ENCODE measurements at regions not wholly inside any gene's neighbourhood (a gene's known extent, or its start where the extent isn't known, plus 50 kb on each side); places are given as distances from the start of the nearest gene placed in this dataset.

DNA sequence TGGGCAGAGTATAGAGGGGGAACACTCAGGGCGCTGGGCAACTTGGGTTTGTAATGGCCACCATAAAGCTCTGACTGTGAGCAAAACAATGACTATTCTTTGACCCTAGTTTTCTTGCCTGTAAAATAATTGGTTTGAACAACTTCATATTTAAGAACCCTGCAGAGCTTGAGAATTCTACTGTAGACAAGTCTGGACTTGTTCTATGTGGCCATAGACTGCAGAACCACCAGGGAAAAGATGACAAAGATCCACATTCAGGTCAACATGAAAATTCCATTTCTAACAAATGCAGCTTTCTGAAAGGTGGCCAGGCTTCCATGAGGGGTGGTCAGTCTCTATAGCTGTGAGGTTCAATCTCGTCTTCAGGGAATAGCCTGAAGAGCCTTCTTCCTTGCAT lies 239.4 kb upstream of the LRRN1 start:
- DNase-seq = no peak

DNA sequence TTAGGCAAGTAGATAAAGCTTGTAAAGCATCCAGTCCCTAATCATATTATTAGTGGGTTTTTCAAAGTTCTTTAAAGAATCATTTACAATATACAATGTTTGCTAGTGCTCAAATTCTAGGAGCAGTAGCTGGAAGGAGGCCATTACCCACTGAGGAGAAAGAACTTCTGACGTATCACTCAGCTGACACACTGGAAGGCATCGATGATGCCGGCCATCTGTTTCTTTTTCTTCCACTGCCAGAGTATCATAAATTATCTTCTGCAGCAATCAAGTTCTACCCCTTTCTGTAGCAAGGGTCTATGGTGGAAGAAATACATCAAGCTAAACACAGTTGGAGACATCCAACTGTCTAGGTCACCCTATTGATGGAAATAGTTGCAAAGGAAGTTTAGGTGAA lies 243.2 kb upstream of the LRRN1 start:
- no peak for DNase-seq

DNA sequence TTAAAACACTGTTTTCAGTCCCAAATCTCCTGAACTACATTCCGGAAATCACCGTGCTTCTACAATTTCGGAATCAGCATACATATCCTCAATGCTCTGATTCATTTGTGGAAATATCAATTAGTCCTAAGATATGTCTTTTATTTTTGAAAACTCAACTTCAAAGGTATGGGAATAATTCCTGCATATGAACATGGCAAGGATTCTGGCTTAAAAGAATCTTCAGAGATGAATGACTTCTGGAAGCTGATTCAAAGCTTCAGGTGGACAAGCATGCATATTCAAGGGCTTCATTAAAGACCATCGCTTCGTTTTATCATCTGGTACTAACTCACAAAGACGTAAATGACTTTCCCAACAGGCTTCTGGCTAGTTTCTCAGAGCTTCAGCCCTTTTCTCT lies 246.0 kb upstream of the LRRN1 start:
- no peak for DNase-seq

GRCh38 chr3:3552761-3553160 lies 246.5 kb upstream of the LRRN1 start:
- DNase-seq = no peak

DNA sequence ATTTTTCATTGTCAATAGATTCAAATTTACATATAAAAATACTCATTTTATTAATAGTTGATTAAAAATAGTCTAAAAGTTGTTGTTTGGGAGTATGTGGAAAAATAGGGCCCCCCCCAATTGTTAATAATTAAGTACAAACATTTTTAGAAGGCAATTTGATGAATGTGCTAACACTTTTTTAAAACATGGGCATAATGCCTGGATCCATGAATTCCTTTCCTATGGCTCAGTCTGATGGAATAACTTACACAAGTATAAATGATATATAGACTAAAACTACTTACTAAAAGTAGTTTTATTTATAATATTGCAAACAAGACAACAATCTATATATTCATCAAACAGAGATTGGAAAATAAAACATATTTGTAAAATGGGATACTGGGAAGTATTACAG lies 247.2 kb upstream of the LRRN1 start:
- no peak for DNase-seq

GRCh38 chr3:3545360-3545759 lies 253.9 kb upstream of the LRRN1 start:
- DNase-seq = no peak

DNA sequence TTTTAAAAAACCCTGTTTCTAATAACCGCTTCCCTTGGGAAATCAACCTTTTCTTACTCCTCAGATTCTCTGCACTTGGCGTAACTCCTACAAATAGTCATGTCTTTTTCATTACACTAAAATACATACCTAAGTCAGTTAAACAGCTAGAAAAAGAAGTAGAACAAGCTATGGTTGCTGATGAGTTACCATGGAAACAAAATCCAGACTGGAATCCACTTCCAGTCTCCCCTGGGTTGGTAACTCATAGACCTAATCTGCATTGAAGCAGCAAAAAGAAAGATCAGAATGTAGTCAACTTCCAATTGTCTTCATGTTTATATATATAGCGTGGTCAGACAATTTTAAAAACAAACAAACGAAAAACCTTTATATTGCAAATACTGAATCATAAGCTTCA lies 260.8 kb upstream of the LRRN1 start:
- DNase-seq = no peak

- no peak for DNase-seq
Observed at GRCh38 chr3:3532508-3532907, 266.7 kb upstream of the LRRN1 start.

DNA sequence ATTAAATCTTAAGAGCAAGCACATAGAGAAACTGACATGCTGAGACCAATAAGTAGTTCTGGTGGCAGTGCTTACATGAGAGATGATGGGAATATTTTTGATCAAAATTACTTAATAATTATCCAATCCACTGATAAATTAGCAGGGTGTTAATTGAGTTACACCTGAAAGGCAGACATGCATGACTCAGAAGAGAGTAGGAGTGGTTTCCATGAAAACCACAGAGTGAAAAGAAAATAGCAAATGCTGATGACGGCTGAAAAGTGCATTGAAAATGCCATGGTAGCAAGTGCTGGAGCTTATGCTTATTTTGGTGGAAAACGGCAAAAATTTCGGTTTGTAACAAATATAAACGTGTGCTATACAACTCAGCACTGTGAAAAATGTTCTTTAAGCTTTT lies 267.8 kb upstream of the LRRN1 start:
- no peak for DNase-seq

GRCh38 chr3:3519266-3519665 lies 280.0 kb upstream of the LRRN1 start:
- DNase-seq = no peak

DNA sequence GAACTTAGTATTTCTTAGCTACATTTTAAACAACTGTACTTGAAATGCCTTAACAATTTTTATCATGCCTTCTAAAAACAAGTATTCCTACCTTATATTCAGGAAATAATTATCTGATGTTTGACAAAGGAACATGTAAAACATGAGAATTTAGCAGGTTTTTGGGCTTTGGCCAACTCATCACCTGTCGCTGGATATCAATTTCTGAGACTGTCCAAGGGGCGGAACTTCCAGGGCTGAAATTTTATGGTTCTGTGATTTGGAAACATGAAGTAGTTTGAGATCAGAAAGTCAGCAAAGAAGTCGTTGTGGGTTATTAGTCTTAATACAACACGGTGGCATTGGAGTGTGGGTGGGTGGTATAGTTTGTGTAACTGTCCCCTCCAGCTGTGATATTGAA lies 282.2 kb upstream of the LRRN1 start:
- DNase-seq = no peak

DNA sequence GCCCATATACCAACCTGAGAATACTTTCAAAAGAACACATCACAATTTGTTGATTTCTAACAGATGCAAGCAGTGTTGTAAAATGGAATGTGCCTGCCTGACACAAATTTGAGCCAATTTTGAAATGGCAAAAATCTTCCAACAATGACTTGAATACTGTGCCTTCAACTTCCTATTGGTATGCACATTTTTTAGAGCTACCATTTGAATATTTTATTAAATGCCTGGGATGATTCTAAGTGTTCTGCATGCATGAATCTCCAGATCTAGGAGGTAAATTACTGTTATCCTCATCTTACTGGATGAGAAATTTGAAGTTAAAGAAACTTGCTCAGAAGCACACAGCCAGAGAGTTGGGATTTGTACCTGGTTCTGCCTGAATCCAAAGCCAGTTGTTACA lies 282.8 kb upstream of the LRRN1 start:
- no peak for DNase-seq

- DNase-seq = no peak
Observed at GRCh38 chr3:3509665-3510064, 289.6 kb upstream of the LRRN1 start.

GRCh38 chr3:3504686-3505085 lies 294.5 kb upstream of the LRRN1 start:
- DNase-seq = no peak

- no peak for DNase-seq
Observed at GRCh38 chr3:3503411-3503810, 295.8 kb upstream of the LRRN1 start.

- no peak for DNase-seq
Observed at GRCh38 chr3:3499987-3500386, 299.2 kb upstream of the LRRN1 start.

- no peak for DNase-seq
Observed at GRCh38 chr3:3499012-3499562, 300.1 kb upstream of the LRRN1 start.

DNA sequence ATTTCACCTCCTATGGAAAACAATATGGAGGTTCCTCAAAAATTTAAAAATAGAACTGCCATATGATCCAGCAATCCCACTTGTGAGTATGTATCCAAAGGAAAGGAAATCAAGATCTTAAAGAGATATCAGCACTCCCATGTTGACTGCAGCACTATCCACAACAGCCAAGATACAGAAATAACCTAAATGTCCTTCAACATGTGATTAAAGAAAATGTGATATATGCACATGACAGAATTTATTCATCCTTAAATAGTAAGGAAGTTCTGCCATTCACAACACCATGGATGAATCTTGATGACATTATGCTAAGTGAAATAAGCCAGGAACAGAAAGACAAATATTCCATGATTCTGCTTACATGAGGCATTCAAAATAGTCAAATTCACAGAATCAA lies 303.6 kb upstream of the LRRN1 start:
- DNase-seq = no peak

DNA sequence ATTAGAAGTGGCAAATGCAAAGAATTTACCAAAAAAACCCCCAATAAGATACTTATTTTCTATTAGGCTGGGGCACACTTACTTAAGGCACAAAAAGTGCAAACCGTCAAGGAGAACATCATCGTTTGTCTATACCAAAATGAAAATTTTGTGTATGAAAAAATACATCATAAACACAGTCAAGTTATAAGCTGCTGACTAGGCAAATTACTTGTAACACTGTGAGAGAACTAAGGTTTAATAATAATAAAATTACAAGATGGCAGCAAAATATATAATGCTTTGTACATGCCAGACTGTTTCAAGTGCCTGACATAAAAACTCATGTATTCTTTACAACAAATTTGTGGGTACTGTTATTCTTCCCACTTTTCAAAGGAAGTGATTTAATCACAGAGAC lies 297.2 kb upstream of the CRBN start:
- no peak for DNase-seq

GRCh38 chr3:3468596-3468995 lies 289.1 kb upstream of the CRBN start:
- no peak for DNase-seq

DNA sequence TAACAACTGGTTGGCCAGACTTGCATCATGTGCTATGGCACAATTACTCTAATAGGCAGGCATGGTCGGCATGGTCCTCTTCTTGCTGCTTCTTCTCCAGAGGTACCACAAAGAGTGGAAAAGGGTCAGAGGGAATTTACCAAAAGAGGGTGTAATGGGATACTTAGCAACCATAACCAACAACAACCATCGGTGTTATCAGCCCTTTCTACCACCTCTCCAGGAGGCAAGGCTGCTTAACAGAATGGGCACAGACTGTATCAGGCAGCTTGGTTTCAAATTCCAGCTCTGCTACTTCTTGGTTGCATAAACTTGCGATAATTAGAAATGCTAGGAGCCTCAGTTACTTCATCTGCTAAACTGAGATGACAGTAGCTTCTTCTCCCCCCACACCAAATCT lies 284.6 kb upstream of the CRBN start:
- DNase-seq = no peak

- DNase-seq = no peak
Observed at GRCh38 chr3:3461317-3461716, 281.8 kb upstream of the CRBN start.

GRCh38 chr3:3448468-3448867 lies 269.0 kb upstream of the CRBN start:
- DNase-seq = no peak

- DNase-seq = no peak
Observed at GRCh38 chr3:3447641-3448040, 268.1 kb upstream of the CRBN start.

- DNase-seq = no peak
Observed at GRCh38 chr3:3446251-3446650, 266.8 kb upstream of the CRBN start.

GRCh38 chr3:3443482-3443881 lies 264.0 kb upstream of the CRBN start:
- no peak for DNase-seq

Data from right kidney (tissue), 1 donor.